ENCODE measurements at regions not wholly inside any gene's neighbourhood (a gene's known extent, or its start where the extent isn't known, plus 50 kb on each side); places are given as distances from the start of the nearest gene placed in this dataset.

- H3K36me3 ChIP-seq (ENCODE audit: insufficient read depth, low read length) = no peaks in the 10 kb centered on the region
- H3K4me1 ChIP-seq (ENCODE audit: insufficient read depth, low read length) = no peaks in the 10 kb centered on the region
Measured at GRCh38 chr3:167899093-167899492, 163.6 kb downstream of the SERPINI1 start.

DNA sequence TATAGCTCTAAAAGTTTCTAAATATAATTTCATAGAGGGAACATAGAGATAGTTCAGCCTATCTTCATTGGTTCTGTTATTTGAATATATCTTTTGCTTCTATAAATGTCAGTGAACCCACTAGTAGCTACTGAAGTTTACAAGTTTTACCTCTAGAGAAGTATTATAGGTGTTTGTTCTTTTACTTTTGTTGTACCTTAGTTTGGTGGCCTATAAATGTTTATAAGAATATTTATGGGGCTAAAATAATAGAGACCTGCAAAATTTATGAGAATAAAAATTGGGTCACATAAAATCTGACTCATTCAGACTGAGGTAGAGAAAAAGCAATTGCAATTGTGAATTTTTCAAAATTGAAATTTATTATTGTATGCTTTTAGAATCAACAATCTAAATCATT lies 162.6 kb downstream of the SERPINI1 start:
- Histone ChIP-seq H3K27me3 (ENCODE audit: insufficient read depth, low read length) (no peaks in the 10 kb centered on the region), H3K79me2 (ENCODE audit: insufficient read depth, low read length) (no peaks in the 10 kb centered on the region), H3K4me2 (ENCODE audit: insufficient read depth, low read length) (no peak overlapping the region), H3K4me3 (ENCODE audit: insufficient read depth, low read length) (no peak overlapping the region), H3K9me3 (ENCODE audit: low read depth, low read length) (no peaks in the 10 kb centered on the region), H2AFZ (ENCODE audit: low read length) (no peak overlapping the region), H3K36me3 (ENCODE audit: insufficient read depth, low read length) (no peaks in the 10 kb centered on the region), H4K20me1 (ENCODE audit: insufficient read depth, low read length) (no peaks in the 10 kb centered on the region), H3K4me1 (ENCODE audit: insufficient read depth, low read length) (no peaks in the 10 kb centered on the region), H3K27ac (ENCODE audit: low read depth, low read length) (no peak overlapping the region)
- no peak for DNase-seq (ENCODE audit: insufficient read length, low spot score, missing footprints)
- TF ChIP-seq, protein P1, sequence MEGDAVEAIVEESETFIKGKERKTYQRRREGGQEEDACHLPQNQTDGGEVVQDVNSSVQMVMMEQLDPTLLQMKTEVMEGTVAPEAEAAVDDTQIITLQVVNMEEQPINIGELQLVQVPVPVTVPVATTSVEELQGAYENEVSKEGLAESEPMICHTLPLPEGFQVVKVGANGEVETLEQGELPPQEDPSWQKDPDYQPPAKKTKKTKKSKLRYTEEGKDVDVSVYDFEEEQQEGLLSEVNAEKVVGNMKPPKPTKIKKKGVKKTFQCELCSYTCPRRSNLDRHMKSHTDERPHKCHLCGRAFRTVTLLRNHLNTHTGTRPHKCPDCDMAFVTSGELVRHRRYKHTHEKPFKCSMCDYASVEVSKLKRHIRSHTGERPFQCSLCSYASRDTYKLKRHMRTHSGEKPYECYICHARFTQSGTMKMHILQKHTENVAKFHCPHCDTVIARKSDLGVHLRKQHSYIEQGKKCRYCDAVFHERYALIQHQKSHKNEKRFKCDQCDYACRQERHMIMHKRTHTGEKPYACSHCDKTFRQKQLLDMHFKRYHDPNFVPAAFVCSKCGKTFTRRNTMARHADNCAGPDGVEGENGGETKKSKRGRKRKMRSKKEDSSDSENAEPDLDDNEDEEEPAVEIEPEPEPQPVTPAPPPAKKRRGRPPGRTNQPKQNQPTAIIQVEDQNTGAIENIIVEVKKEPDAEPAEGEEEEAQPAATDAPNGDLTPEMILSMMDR (IDR thresholded peaks at IDR 0.05; ENCODE audit: extremely low read depth, low read depth, low read length) = no peak

More at GRCh38 chr3:167899093-167899492, 163.6 kb downstream of the SERPINI1 start:
- no peak overlapping the region for H3K27ac ChIP-seq (ENCODE audit: low read depth, low read length)
- no peak overlapping the region for H3K4me3 ChIP-seq (ENCODE audit: insufficient read depth, low read length)
- no peak for DNase-seq (ENCODE audit: insufficient read length, low spot score, missing footprints)
- H4K20me1 ChIP-seq (ENCODE audit: insufficient read depth, low read length) = no peaks in the 10 kb centered on the region
- H3K79me2 ChIP-seq (ENCODE audit: insufficient read depth, low read length) = no peaks in the 10 kb centered on the region
- TF ChIP-seq, protein P1 (IDR thresholded peaks at IDR 0.05; ENCODE audit: extremely low read depth, low read depth, low read length) = no peak
- no peak overlapping the region for H3K4me2 ChIP-seq (ENCODE audit: insufficient read depth, low read length)
- H3K27me3 ChIP-seq (ENCODE audit: insufficient read depth, low read length) = no peaks in the 10 kb centered on the region
- no peaks in the 10 kb centered on the region for H3K9me3 ChIP-seq (ENCODE audit: low read depth, low read length)
- no peak overlapping the region for H2AFZ ChIP-seq (ENCODE audit: low read length)

GRCh38 chr3:167895684-167896083 lies 160.2 kb downstream of the SERPINI1 start:
- Histone ChIP-seq H3K27ac (ENCODE audit: low read depth, low read length) (no peak overlapping the region), H3K36me3 (ENCODE audit: insufficient read depth, low read length) (no peaks in the 10 kb centered on the region), H3K27me3 (ENCODE audit: insufficient read depth, low read length) (no peaks in the 10 kb centered on the region), H3K4me1 (ENCODE audit: insufficient read depth, low read length) (no peaks in the 10 kb centered on the region), H3K79me2 (ENCODE audit: insufficient read depth, low read length) (no peaks in the 10 kb centered on the region), H3K4me2 (ENCODE audit: insufficient read depth, low read length) (no peak overlapping the region), H4K20me1 (ENCODE audit: insufficient read depth, low read length) (no peaks in the 10 kb centered on the region), H2AFZ (ENCODE audit: low read length) (no peak overlapping the region), H3K4me3 (ENCODE audit: insufficient read depth, low read length) (no peak overlapping the region), H3K9me3 (ENCODE audit: low read depth, low read length) (no peaks in the 10 kb centered on the region)
- TF ChIP-seq, protein P1 (IDR thresholded peaks at IDR 0.05; ENCODE audit: extremely low read depth, low read depth, low read length) = no peak
- DNase-seq (ENCODE audit: insufficient read length, low spot score, missing footprints) = no peak

- Histone ChIP-seq H3K9me3 (ENCODE audit: low read depth, low read length) (no peaks in the 10 kb centered on the region), H2AFZ (ENCODE audit: low read length) (no peak overlapping the region), H4K20me1 (ENCODE audit: insufficient read depth, low read length) (no peaks in the 10 kb centered on the region), H3K27ac (ENCODE audit: low read depth, low read length) (no peak overlapping the region), H3K4me1 (ENCODE audit: insufficient read depth, low read length) (no peaks in the 10 kb centered on the region), H3K79me2 (ENCODE audit: insufficient read depth, low read length) (no peaks in the 10 kb centered on the region), H3K4me3 (ENCODE audit: insufficient read depth, low read length) (no peak overlapping the region), H3K36me3 (ENCODE audit: insufficient read depth, low read length) (no peaks in the 10 kb centered on the region), H3K27me3 (ENCODE audit: insufficient read depth, low read length) (no peaks in the 10 kb centered on the region), H3K4me2 (ENCODE audit: insufficient read depth, low read length) (no peak overlapping the region)
- TF ChIP-seq, protein P1 (IDR thresholded peaks at IDR 0.05; ENCODE audit: extremely low read depth, low read depth, low read length) = no peak
- no peak for DNase-seq (ENCODE audit: insufficient read length, low spot score, missing footprints)
Measured at GRCh38 chr3:167895178-167895577, 159.7 kb downstream of the SERPINI1 start.

Data from osteoblast (primary cell).